DOHH2 (cell line): ENCODE measurements at regions not wholly inside any gene's neighbourhood (a gene's known extent, or its start where the extent isn't known, plus 50 kb on each side); places are given as distances from the start of the nearest gene placed in this dataset.

Experiments used
- H3F3A ChIP-seq: fragments of 200-600 bp; sonication (generic), shearing (Covaris generic); 2 replicates; pipeline ENCODE4 v1.6.0; 2016; ENCODE audit warnings: antibody characterized with exemption, mild to moderate bottlenecking; ENCODE audit not compliant: control insufficient read depth, insufficient read depth
- H3K27ac ChIP-seq: fragments of 200-600 bp; sonication (generic); 2 replicates; pipeline ENCODE4 v1.5.1; 2014; ENCODE audit warnings: low read depth, mild to moderate bottlenecking, low read length, moderate library complexity
- H3K27me3 ChIP-seq: fragments of 200-600 bp; sonication (generic); 2 replicates; pipeline ENCODE4 v1.6.1; 2014; ENCODE audit warnings: mild to moderate bottlenecking, low read length, mixed read lengths; ENCODE audit not compliant: control insufficient read depth
- H3K36me3 ChIP-seq: fragments of 200-600 bp; sonication (generic); 2 replicates; pipeline ENCODE4 v1.6.1; 2014; ENCODE audit warnings: mild to moderate bottlenecking, low read length, moderate library complexity, mixed read lengths; ENCODE audit not compliant: control insufficient read depth
- H3K4me1 ChIP-seq: fragments of 200-600 bp; sonication (generic); 2 replicates; pipeline ENCODE4 v1.6.1; 2014; ENCODE audit warnings: mild to moderate bottlenecking, low read length, mixed read lengths; ENCODE audit not compliant: control insufficient read depth
- H3K4me2 ChIP-seq: fragments of 200-600 bp; sonication (generic); 2 replicates; pipeline ENCODE4 v1.6.0; 2014; ENCODE audit warnings: mild to moderate bottlenecking, low read length, moderate library complexity
- H3K4me3 ChIP-seq: fragments of 200-600 bp; sonication (generic); 2 replicates; pipeline ENCODE4 v1.5.1; 2014; ENCODE audit warnings: mild to moderate bottlenecking, low read length, mixed read lengths
- H3K79me2 ChIP-seq: fragments of 200-600 bp; sonication (generic); 2 replicates; pipeline ENCODE4 v1.6.1; 2014; ENCODE audit warnings: mild to moderate bottlenecking, low read length, mixed read lengths; ENCODE audit not compliant: control insufficient read depth
- H3K9me2 ChIP-seq: fragments of 200-600 bp; sonication (generic); replicated peaks from 2 replicates; pipeline ENCODE4 v1.6.1; 2014; ENCODE audit warnings: mild to moderate bottlenecking, low read length, mixed read lengths; ENCODE audit not compliant: control insufficient read depth
- H3K9me3 ChIP-seq: fragments of 200-600 bp; sonication (generic); 2 replicates; pipeline ENCODE4 v1.6.1; 2014; ENCODE audit warnings: antibody characterized with exemption, low read length, mixed read lengths; ENCODE audit not compliant: control insufficient read depth, insufficient read depth
- H4K20me1 ChIP-seq: fragments of 200-600 bp; sonication (generic); 2 replicates; pipeline ENCODE4 v1.6.0; 2014; ENCODE audit warnings: low read depth, mild to moderate bottlenecking, antibody characterized with exemption, low read length, moderate library complexity; ENCODE audit not compliant: control insufficient read depth, insufficient read depth
- CTCF ChIP-seq: fragments of 200-600 bp; sonication (generic); IDR thresholded peaks from one replicate; pipeline ENCODE4 v1.5.1; 2014; ENCODE audit warnings: antibody characterized with exemption, mild to moderate bottlenecking, low read depth, low read length; ENCODE audit not compliant: poor library complexity, severe bottlenecking
- EZH2phosphoT487 ChIP-seq: fragments of 200-600 bp; sonication (generic); IDR thresholded peaks from 2 replicates; pipeline ENCODE4 v1.6.1; 2017; ENCODE audit warnings: borderline replicate concordance, mild to moderate bottlenecking, antibody characterized with exemption, low read length, moderate library complexity, mixed read lengths

- Histone ChIP-seq H3K27ac (no peak overlapping the region), H3K4me1 (peaks cover 44% of the 10 kb centered on the region), H3K4me3 (no peak overlapping the region), H3F3A (peaks cover under 1% of the 10 kb centered on the region; the same call in 1 of the 2 replicates), H3K36me3 (peaks cover 12% of the 10 kb centered on the region), H3K9me3 (peaks cover 14% of the 10 kb centered on the region; the same call in 1 of the 2 replicates), H3K79me2 (no peaks in the 10 kb centered on the region), H3K27me3 (no peaks in the 10 kb centered on the region), H4K20me1 (no peaks in the 10 kb centered on the region), H3K4me2 (no peak overlapping the region), H3K9me2 (no peaks in the 10 kb centered on the region)
- TF ChIP-seq EZH2phosphoT487 (no peak), CTCF (no peak)
These were observed 77.8 kb upstream of the RFC3 start for GRCh38 chr13:33740134-33740538.

GRCh38 chr13:33742321-33742720 is 75.6 kb upstream of the RFC3 start:
- Histone ChIP-seq H3K4me2 (no peak overlapping the region), H3K79me2 (no peaks in the 10 kb centered on the region), H3K36me3 (peaks cover 18% of the 10 kb centered on the region), H4K20me1 (no peaks in the 10 kb centered on the region), H3K4me1 (peaks cover 63% of the 10 kb centered on the region), H3K27me3 (no peaks in the 10 kb centered on the region), H3F3A (peaks cover 8% of the 10 kb centered on the region), H3K4me3 (no peak overlapping the region), H3K9me2 (no peaks in the 10 kb centered on the region), H3K27ac (no peak overlapping the region), H3K9me3 (peaks cover 9% of the 10 kb centered on the region; the same call in 1 of the 2 replicates)
- TF ChIP-seq EZH2phosphoT487 (no peak), CTCF (no peak)

GRCh38 chr13:33743438-33744368 is 74.2 kb upstream of the RFC3 start:
- H3K4me2 ChIP-seq, result peak overlapping the region; percentile 64; the same call in 1 of the 2 replicates

More at GRCh38 chr13:33743438-33744368, 74.2 kb upstream of the RFC3 start:
- Histone ChIP-seq H3K27me3 (no peaks in the 10 kb centered on the region), H3K27ac (peak overlapping the region; percentile 84), H3K9me3 (peaks cover 20% of the 10 kb centered on the region), H4K20me1 (no peaks in the 10 kb centered on the region), H3K4me1 (peaks cover 67% of the 10 kb centered on the region), H3F3A (peaks cover 8% of the 10 kb centered on the region), H3K9me2 (no peaks in the 10 kb centered on the region), H3K4me3 (0 out of 2 replicates have a peak overlapping the region, but pooled peaks have one; percentile 14), H3K36me3 (peaks cover 18% of the 10 kb centered on the region), H3K79me2 (no peaks in the 10 kb centered on the region)
- no peak for TF ChIP-seq EZH2phosphoT487
